NCI-H345 (cell line): ENCODE measurements at regions not wholly inside any gene's neighbourhood (a gene's known extent, or its start where the extent isn't known, plus 50 kb on each side); places are given as distances from the start of the nearest gene placed in this dataset.
"Not testable (repeated sequence)": the region's sequence is repeated elsewhere in the genome, so short reads cannot be mapped to it uniquely, and the experiment has no call there.

ENCODE experiments used
- DNase-seq: peaks from one replicate; lab custom pipeline; 2025; lab: John Stamatoyannopoulos, UW

DNA sequence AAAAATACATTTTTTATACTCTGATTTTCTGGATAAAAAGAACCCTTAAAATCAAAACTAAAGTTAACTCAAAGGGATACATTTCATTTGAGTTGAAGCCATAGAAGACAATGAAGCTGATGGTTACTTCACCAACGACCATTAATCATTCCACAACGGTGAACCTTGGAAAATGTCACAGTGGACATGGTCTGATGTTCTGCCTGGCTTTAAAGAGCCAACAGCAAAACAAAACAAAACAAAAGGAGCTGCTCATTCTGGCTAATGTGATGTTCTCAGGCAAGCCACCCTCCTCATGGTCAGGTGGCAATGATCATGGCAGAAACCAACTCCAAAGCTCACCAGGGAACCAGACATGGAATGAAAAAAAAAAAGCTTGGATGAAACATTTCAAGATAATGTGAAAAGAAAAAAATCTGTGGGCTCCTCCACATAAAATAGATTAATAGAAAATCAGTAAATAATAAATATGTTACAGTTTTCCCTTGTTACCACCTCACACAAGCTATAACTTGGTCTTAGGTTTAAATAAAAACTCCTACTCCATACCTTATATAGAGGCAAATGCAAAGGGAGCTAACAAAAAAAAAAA, 90.1 kb upstream of the SERTAD2 start:
- DNase-seq: no peak

DNA sequence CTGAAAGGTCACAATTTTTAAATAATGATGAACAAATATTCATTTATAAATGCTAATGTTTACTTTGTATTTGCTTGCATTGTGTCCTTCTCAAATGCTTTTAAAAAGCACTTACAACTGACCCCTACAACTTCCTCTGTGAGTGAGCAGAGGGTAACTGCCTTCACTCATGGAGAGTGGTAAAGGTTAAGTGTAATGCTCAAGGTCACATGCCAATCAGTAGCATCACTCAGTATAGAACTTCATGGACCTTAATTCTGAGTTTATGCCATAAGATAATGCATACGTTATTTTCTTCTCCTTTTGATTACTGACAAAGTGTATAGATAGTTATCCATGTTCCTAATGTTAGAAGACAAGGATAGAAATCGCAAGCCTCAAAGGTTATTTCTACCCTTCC, 91.8 kb upstream of the SERTAD2 start:
- no peak for DNase-seq

- not testable (repeated sequence) for DNase-seq
These were observed 94.0 kb upstream of the SERTAD2 start for GRCh38 chr2:64747690-64748091.

- no peak for DNase-seq
These were observed 94.4 kb upstream of the SERTAD2 start for GRCh38 chr2:64748147-64748546.

GRCh38 chr2:64748561-64748960, 94.8 kb upstream of the SERTAD2 start:
- DNase-seq: no peak

- DNase-seq: no peak
These were observed 95.7 kb upstream of the SERTAD2 start for GRCh38 chr2:64749446-64749845.

DNA sequence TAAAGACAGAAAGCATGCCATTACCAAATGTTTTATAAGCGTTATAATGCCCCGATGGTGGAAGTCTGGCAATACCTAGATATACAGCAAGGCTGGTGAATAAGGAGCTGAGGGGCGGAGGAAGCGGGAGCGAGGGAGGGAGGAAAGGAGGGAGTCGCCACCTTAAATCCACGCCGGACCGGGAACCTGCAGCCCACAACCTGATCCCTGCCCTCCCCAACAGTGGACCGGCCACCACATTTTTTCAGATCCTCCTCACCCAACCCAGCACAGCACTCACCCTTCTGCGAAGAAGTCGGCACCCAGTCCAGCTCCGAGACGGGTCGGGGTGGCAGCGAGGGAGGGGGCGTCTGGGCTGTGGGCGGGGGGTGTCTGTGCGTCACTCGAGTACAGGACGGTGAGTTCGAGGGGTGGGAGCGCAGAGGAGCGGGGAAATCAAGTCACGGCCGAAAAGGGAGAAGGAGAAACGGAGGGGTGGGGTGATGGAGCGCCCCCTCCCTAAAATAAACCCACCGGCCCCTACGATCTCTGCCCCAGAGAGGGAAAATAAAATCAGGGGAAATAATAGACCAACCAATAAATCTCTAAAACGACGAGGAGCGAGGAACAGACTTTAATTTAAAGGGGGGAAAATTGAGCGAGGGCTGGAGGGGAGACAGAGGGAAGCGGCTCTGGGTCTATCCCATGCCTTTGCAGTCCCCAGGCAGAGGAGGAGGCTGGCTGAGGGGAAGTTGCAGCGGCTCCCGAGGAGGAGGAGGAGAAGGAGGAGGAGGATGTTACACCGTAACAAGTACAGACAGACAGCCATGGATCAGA, 96.5 kb upstream of the SERTAD2 start:
- peak; percentile 51 for DNase-seq

DNA sequence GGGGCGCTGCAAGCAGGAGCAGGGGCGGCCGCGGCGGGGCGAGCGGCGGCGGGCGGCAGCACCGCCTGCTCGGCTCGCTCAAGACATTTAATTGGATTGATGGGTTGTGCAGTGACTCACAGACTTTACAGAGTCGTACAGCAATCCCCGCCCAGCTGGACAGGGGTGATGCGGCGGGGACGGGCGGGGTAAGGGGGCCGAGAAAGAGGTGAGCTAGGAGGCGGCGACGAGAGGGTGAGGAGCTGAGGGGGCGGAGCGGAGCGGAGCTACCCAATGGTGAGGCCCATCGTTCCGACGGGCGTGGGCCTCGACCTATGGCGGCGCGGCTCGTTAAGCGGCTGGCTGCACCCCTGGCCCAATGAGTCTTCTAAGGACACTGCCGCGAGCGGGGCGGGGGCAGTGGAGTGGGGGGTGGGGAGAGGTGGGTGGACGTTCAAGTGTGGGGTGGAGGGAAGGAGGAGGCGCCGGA, 97.1 kb upstream of the SERTAD2 start:
- DNase-seq: peak; percentile 100

- DNase-seq: peak; percentile 100
These were observed 97.9 kb upstream of the SERTAD2 start for GRCh38 chr2:64751286-64752260.

GRCh38 chr2:64753399-64753798, 99.7 kb upstream of the SERTAD2 start:
- no peak for DNase-seq

DNA sequence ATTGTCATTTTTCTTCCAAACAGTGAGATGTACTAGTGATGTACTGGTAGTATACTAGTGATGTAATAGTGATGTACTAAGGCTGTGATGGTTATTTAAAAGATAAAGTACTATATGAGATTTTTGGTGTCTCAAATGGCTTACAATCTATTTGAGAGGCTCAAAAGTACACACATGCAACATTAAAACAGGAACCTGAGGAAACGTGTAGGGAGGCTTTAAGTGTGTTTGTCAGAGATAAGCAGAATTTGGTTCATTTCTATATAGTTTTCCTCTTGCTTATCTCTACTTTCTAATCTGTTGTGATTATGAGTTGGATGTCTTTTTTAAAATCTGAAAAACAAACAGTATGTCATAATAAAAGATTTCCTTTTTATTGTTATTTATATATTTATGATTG, 100.9 kb upstream of the SERTAD2 start:
- DNase-seq: no peak

GRCh38 chr2:64757126-64757525, 103.4 kb upstream of the SERTAD2 start:
- DNase-seq: no peak

DNA sequence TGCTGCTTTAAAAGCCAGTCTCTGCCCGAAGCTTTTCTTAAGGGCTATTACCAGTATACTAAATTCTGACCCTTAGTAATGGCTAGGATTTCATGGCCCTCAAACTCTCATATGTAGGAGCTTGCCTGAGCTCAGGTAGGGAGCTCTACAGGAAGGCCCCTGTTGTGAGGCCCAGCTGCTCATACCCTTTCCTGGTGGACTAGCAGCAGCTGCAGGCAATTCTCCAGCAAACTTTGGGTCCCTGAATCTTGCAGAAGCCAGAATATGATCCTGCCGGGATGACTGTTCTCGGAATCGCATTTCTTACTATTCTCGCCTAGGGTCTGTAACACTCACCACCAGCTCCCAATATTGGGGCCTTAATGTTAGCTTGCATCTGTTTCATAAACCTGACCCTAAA, 106.4 kb upstream of the SERTAD2 start:
- no peak for DNase-seq

DNA sequence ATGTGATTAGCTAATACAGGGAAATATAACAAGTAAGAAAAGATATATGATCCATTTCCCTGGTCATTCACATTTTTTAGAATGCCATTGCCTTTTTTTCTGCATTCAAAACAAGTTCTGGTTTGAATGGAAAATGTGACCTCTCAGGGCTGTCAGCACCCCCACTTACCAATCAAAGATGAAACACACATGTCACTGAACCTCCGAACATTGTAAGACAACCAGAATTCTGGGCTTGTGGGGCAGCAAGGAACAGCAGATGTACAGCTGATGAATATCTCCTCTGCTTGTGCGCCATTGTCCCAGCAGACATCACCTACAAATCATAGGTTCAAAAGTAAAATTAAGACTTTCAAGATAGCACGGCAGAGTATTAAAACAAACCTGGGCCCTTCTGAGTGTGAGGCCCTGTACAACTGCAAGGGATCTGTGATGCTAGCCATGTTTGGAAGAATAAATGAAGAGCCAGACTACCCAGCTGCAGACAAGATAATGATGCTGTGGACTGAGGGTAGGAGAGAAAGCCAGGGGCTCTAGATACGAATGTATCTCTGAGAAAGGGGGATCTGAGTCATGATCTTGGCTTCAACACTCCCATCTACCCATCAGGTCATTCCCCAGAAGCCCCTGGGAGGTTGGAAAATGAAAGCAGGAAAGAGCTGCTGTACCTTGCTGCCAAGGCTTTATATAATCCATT, 108.7 kb upstream of the SERTAD2 start:
- no peak for DNase-seq

- no peak for DNase-seq
These were observed 109.4 kb upstream of the SERTAD2 start for GRCh38 chr2:64763126-64763525.

DNA sequence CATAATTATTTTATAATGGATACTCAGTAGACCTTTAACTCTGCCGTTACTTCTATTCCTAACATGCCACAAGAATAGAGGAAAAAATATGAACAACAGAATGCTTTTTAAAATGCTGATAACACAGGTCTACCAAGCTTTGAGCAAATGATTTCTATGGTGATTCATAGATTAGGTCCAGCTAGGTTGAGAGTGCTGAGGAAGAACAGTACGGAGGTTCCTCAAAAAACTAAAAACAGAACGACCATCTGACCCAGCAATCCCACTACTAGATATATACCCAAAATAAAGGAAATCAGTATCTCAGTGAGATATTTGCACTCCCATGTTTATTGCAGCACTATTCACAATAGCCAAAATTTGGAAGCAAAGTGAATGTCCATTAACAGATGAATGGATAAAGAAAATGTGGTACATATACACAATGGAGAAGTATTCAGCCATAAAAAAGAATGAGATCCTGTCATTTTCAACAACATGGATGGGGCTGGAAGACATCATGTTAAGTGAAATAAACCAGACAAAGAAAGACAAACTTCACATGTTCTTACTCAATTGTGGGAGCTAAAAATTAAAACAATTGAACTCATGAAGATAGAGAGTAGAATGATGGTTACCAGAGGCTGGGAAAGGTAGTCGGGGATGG, 111.6 kb upstream of the SERTAD2 start:
- DNase-seq: no peak

DNA sequence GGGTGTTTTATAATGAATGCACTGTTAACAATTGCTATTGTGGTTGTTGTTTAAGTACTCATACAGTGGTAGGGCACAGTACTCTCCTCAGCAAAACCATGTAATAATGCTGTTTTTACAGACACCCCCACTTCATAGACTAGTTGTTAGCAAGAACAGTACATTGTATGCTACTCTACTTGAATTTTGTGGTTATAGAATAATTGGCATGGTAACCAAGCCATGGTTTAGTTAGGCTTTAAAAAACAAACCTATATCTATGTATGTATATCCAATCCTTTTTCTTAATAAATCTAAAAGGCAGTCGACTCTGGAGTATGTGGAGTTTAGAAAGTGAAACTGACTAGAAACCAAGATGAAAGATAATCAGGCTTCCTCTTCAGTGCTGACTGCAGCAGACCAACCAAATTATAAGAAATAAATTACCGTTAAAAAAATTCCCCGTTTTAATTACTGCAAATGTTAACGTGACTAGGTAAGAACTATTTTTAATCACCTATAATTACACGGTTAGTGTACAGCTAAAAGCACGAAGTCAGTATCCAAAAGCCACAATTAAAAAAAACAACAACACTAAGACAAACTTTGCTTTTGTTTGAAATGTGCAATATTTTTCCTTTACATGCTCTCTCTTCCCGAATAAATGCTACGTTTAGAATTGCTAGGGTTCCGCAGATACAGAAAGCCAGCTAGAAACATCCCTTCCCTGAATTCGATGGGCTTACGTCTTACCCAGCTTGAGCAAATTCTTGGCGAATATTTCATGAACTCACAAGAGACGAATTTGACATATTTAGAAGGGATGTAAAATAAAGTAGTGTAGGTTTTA, 113.3 kb upstream of the SERTAD2 start:
- no peak for DNase-seq

DNA sequence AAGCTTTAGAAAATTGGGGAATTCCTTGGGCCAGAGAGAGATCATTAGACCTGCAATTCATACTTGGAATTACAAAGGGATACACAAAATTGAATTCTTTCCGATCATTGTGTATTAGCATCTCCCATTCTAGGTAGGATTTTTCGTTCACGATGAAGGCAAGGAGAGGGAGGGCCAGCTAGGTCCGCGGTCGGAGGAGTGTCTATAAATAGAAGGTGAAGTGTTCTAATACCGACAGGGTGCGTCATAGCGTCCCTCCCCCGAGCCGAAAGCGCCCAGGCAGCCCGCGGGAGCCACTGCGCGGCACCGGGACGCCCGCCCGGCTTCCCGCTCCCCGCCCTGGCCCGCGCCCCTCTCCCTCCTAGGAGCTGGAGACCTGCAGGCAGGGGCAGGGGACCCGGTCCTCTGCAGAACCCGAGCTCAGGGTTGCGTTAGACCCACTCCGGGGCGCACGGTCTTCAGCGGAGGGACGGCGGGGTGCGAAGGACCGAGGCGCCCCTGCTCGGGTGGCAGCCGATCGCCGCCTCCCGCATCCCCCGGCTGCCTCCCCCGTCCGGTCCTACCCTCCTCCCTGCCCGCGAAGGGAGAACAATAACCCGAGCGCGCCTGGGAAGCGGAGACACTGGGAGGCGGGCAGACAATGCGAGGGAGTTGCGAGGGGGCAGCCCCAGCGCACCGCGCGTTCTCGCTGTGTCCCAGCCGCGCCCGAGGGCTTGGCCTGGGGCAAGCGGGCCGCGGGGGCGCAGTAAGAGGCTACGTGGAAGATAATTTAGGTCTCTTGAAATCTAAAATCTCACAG, 114.2 kb upstream of the SERTAD2 start:
- DNase-seq: peak; percentile 83

- no peak for DNase-seq
These were observed 114.8 kb upstream of the SERTAD2 start for GRCh38 chr2:64768491-64769005.
